GM18873 (cell line): ENCODE measurements at regions not wholly inside any gene's neighbourhood (a gene's known extent, or its start where the extent isn't known, plus 50 kb on each side); places are given as distances from the start of the nearest gene placed in this dataset.
A peak's percentile ranks its signal among the peaks of the same experiment; 100 is the strongest.

Source experiments
- ATAC-seq: cut with Tn5 transposase; IDR thresholded peaks from one replicate; pipeline ENCODE4 v1.9.1; 2021; ENCODE audit warnings: mild to moderate bottlenecking, moderate library complexity, moderate number of reproducible peaks; ENCODE audit not compliant: unreplicated experiment, low FRiP score

- no peak for ATAC-seq
Observed at GRCh38 chr7:116310141-116310540, 99.8 kb downstream of the TES start.

DNA sequence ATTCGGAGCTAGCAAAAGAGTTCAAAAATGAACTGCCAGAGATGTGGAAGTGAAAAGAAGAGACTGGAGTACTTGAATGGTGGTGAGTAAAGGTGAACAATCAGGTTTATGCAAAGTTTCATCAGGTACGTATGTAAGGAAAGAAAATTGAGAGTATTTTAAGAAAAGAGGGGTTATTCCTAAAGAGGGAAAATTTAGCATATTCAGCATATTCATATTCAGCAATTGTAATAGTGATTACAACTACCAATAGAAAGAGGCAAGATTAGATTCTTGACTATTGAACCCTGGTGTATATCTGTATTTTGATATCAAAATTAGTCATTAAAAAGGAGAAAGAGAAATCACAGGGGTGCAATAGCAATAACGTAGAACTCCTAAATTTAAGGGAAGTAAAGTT, 100.9 kb downstream of the TES start:
- no peak for ATAC-seq

GRCh38 chr7:116311816-116312471, 101.6 kb downstream of the TES start:
- ATAC-seq, result no peak

DNA sequence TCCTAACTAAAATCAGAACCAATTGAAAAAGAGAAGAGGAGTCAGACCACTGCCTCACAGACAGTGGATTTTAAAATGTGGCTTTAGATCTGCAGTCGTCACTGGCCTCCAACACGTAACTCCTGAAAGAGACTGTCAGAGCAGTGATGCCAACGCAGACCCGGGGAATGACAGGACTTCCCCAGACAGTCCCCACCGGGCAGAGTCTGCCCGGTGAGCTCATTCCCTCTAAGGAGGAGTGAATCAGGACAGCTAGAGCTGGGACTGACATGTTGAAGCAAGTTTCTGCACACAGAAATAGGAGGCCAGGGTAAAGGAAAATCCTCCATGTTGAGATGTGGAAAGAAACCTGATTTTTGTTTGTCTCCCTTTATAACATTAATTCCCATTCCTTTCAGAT, 105.0 kb downstream of the TES start:
- ATAC-seq, result no peak

DNA sequence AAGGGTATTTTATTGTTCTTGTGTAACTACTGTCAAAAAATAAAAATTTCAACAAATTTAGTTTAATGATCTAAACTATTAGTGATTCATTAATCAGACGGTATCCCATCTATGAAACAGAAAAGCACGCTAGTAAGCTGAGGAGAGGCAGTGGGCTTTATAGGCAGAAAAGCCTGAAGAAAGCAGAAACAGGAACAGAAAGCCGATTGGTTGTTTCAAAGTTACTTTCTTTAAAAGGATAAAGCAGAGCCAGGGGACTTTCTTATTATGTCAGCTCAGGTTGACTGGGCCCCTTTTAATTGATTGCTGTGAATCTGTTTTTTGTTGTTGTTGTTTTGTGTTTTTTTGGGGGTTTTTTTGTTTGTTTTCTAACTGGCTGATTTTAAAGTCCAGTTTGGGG, 105.5 kb downstream of the TES start:
- no peak for ATAC-seq

DNA sequence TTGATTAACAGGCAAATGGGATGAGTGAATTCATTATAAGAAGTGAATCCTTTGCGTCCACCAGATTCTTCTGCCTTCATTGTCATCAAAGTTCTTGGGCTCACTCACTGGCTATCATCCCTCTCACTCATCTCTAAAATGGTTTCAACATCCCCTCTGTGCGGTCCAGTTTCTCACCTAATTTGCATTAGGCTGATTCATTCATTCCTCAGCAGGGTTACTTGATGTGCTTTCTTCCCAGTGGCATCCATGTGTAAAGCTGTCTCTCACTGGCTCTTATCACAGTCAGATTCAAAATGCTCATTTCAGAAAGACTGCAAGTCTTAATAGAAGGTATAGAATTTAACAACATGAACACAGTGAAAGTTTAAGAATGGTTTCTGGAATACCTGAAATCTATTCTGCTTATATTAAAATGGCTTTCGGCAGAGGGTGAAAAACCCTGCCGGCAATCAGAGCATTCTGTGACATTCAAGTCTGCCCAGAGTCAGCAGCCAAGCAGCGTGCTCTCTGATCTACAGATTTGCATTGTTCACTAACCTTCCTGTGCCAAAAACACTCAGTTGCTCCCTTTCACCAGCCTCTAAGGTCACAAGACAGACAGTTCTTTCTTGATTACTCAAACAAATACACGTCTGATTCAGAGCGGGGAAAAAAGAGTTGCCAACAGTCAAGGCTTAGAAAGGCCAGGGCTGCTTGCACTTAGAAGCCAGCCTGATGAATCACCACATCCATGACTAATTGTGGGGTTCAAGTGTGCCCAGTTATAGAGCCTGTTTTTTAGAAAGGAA, 106.7 kb downstream of the TES start:
- peak; percentile 89 for ATAC-seq

DNA sequence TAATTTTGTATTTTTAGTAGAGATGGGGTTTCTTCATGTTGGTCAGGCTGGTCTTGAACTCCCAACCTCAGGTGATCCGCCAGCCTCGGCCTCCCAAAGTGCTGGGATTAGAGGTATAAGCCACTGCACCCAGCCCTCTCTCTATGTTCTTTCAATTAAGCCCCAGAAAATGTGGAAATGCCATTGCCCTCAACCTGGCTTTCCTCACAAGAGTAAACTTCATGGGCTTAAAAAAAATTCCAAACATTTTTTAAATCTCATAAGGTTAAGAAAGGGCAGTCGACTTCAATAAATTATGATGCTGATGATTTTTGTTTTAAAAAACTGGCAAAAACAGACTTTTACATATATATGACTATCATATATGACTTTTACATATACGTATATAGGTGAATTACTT, 107.6 kb downstream of the TES start:
- no peak for ATAC-seq

DNA sequence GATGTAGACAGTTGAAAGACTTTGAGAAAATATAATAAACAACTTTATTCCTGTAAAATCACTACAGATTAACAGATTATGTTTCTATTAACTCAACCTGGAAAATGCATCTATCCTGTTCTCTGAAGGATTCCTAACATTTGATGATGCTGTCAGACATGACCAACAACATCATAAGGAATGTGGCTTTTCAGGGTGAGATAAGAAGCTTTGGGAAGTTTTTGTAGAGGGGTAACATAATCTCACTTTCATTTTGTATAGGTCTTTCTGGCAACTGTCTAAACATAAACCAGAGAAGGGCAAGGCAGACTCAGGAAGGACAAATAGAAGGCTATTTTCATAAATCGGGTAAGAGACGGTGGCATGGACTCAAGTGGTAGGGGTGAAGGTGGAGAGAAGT, 112.2 kb downstream of the TES start:
- no peak for ATAC-seq

DNA sequence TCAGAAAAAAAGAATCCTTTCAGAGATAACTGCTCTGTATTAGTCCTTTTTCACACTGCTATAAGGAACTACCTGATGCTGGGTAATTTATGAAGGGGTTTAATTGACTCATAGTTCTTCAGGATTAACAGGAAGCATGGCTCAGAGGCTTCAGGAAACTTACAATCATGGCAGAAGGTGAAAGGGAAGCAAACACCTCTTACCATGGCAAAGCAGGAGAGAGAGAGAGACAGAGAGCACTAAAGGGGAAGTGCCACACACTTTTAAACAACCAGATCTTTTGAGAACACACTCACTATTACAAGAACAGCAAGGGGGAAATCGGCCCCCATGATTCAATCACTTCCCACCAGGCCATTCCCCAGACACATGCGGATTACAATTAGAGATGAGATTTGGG, 114.2 kb downstream of the TES start:
- no peak for ATAC-seq

- ATAC-seq, result no peak
Observed at GRCh38 chr7:116325517-116325916, 115.2 kb downstream of the TES start.

- no peak for ATAC-seq
Observed at GRCh38 chr7:116327135-116327534, 116.8 kb downstream of the TES start.

DNA sequence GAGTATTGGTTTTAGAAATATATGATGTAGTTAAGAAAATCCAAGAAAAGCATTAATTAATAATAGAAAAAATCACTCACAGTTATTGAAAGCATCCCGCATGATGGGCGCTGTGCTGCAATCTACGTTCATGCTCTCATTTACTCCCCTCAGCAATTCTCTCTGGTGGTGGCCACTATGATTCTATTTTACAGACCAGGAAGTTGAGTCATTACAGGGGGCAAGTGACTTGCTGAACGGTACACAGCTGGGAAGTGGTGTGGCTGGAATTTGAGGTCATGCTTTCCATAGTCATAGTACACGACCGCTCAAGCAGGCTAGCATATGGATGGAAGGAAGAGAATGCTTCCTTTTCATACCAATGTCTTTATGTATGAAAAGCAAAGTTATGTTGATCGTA, 117.4 kb downstream of the TES start:
- no peak for ATAC-seq

DNA sequence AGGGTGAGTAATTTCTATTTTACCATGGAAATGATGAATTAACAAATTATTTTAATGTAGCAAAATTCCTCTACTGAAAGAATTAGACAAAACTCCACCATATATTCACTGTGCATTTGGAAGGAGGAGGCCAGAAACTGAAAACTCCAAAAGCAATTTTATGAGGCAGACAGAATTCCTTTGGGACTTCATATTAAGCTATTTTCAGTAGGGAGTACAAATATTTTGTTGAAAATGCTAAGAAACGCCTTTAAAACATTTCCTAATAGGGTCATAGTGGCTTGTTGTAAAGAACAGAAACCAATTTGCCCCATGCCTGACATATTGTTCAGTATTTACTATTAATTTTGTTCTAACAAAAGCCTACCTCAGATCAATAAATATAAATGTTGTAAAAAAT, 117.8 kb downstream of the TES start:
- ATAC-seq, result no peak

- ATAC-seq, result no peak
Observed at GRCh38 chr7:116329686-116330503, 119.6 kb downstream of the TES start.

- no peak for ATAC-seq
Observed at GRCh38 chr7:116331020-116331419, 120.7 kb downstream of the TES start.

GRCh38 chr7:116332766-116333165, 122.4 kb downstream of the TES start:
- no peak for ATAC-seq

DNA sequence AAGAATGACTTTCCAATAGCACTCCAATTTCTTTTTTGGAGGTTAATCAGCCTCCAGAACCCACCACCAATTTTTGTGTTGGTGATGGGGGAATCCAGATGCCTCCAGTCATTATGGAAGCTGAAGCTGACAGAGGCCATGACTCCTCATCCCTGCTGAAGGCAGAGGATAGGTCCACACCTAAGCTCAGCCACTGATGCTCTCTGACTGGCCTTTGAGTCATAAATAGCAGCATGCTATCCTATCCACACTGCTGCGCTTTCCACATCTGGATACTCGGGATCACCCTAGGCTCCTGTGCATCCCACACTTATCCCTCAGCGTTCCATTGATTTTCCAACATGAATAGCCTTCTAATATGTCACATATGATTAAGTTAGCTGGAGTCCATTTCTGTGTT, 124.2 kb downstream of the TES start:
- ATAC-seq, result no peak

DNA sequence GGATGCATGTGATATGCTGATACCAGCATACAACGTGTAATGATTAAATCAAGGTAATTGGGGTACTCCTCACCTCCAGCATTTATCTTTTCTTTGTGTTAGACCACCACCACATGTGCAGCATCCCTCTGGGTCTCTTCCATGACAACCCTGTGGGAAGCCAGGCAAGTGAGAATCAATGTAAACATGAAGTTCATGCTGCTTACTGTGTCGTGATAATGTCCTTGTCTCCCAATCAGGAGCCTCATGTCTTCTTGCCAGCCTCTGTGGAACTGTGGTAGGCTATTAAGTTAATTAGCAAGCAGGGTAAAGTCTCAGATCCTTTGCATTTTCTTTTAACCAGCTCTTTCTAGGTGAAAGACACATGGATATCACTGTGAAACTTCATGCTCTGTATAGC, 126.7 kb downstream of the TES start:
- ATAC-seq, result no peak

- no peak for ATAC-seq
Observed at GRCh38 chr7:116337800-116338199, 127.5 kb downstream of the TES start.

DNA sequence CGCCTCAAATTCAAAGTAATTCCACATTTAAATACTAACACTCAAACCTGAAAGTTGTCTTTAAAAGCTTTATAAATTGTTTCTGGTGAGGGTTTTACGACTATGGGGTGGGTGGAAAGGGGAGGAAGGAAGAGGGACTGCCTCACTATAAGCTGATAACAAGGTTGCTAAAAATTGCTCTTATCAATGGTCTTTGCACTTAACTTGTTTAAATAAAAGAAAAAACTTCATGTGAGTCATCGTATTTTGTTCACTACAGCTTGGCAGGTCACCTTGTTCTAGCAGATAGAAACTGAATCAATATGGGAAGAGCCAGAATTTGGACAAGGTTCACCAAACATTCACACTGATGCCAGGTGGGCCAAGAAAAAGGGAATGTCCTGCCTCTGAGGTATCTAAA, 129.2 kb downstream of the TES start:
- ATAC-seq, result no peak

GRCh38 chr7:116340201-116340847, 130.0 kb downstream of the TES start:
- ATAC-seq, result no peak
